Skeletal muscle cell (primary cell): ENCODE measurements at regions not wholly inside any gene's neighbourhood (a gene's known extent, or its start where the extent isn't known, plus 50 kb on each side); places are given as distances from the start of the nearest gene placed in this dataset.
"Not testable (repeated sequence)": the region's sequence is repeated elsewhere in the genome, so short reads cannot be mapped to it uniquely, and the experiment has no call there.

Source experiments
- DNase-seq: peaks from one replicate; pipeline ENCODE4 v3.0.0-alpha.2; 2010; ENCODE audit warnings: low read depth
- H3K4me3 ChIP-seq: 2 replicates; pipeline ENCODE4 v1.5.1; 2011; ENCODE audit warnings: low read depth, mild to moderate bottlenecking, control low read depth, low read length, moderate library complexity

DNA sequence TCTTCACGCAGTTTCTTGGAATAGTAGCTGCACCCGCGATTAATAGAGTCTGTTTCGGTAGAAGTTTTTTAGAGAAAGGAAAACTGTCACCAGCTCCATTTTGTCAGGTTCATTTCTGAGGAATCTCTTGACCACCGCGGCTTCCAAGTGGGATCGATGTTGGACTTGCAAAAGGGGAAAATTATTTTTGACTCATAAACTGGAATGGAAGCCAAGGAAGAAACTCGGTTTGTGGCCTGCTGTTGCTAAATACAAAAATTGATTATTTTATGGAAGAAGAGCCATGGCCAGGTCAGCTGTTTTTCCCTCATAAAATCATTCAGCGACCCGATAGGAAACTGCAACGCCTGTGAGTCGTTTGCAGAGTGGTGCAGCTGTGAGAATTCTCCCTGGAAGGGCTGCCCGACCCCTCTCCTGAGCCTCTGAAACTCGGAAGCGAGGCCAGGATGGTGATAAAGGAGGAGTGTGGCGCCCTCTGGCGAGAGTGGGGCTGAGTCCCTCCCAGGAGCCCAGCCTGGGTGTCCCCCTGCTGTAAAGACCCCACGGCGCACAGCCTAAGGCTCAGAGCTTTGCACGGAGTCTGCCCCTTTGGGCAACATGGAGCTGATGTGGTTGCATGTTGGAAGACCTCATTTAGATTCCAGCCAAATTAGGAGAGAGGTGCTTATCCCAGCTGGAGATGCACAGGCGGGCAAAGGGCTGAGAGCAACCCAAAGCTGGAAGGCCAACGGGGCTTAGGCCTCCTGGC lies 83.6 kb upstream of the SLC25A33 start:
- no peak for DNase-seq
- no peak overlapping the region for H3K4me3 ChIP-seq

DNA sequence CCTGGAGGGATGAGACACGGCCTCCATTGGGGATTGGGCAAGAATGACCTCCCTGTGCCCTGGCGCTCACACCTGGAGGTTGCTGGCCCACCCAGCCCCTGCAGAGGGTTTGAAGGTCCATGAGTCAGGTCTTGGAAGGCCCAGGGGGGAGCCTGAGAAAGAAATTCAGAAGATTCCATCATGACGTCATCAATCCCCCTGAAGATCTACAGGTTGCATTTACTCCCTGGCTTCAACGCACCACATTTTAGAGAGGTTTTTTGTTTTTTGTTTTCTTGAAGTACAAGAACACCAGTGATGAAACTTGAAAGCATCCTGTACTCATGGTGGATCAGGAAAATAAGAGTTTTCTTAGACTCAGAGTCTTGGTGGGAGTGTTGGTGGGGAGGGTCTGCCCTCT lies 82.4 kb upstream of the SLC25A33 start:
- no peak for DNase-seq
- no peak overlapping the region for H3K4me3 ChIP-seq

DNA sequence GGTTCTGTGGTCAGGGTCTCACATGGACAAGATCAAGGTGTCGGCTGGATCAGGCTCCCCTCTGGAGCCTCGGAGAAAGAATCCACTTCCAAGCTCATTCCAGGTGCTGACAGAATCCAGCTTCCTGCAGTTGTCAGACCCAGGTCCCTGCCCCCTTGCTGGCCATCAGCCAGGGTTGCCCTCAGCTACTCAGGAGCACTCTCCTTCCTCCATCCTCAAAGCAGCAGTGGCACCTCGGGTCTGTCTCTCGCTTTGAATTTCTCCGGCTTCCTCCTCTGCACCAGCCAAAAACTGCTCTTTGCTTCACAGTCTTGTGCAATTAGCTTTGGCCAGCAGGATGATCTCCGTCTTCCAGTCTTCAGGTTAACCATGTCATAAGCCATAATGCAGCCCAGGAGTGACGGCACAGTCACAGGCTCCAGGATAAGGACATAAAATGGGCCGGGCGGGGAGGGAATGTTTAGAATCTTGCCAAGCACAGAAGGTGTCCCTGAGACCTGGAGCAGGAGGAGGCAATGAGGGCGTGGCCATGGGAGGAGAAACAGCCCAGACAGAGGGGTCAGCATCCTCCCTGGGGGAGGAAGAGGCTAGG lies 79.4 kb upstream of the SLC25A33 start:
- DNase-seq: no peak
- H3K4me3 ChIP-seq: no peak overlapping the region

DNA sequence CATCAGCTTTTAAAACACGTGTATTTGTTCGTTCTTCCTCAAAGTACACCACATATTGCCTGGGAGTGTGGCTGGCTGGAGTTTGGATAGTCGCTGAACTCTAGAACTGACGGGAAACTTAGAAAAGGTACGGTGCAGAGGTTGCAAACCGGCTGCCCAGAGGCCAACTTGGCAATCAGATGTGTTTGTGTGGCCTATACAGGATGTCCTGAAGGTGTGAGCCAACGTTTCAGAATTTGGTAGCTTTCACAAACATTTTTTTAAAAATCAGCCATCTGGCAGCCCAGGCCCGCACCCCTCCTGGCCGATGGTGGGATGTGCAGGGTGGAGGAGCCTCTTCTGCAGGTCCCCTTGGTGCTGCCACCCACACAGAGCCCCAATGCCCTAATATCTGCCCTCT lies 73.6 kb upstream of the SLC25A33 start:
- H3K4me3 ChIP-seq: no peak overlapping the region
- no peak for DNase-seq

DNA sequence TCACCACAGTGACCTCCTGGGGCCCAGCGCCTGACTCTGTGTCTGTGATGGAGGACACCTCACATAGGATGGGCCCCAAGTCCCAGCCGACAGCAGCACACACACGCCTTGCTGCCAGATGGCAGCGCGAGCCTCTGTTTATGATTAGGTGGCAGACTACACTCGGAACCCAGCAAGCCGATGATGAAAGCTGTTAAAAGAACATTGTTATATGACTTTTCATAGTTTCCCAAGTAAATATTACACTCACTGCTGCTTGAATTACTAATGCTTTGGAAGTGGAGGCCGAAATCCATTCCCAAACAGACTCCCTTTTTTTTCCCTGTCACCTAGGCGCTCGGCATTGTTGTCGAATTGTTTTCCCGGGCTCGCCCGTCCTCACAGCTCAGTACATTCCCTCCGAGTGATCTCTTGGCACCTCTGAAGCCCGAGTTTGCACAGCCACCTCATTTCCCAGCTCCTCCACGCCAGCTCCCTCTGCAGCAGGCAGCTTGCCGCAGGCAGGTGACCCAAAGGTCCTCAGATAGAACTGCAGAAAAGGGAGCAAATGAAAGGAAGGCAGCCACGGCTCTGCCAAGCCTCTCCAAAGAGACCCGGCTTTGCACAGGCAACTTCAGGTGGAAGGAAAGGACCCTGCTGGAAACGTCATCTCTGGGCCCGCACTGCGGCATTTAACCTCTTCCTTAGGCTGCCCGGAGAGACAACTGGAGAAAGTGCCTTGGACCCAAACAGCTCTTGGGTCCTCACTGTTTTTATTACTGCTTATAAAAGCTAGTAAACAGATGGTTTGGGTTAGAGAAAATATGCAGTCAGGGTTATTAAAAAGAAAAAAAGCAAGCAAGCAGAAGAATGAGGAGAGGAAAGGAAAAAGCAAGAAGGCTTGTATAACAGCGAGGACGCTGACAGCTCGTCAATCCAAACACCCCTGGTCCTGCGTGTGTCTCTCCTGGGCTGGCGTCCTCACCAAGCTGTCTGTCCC lies 72.2 kb upstream of the SLC25A33 start:
- DNase-seq: no peak
- H3K4me3 ChIP-seq: no peak overlapping the region

DNA sequence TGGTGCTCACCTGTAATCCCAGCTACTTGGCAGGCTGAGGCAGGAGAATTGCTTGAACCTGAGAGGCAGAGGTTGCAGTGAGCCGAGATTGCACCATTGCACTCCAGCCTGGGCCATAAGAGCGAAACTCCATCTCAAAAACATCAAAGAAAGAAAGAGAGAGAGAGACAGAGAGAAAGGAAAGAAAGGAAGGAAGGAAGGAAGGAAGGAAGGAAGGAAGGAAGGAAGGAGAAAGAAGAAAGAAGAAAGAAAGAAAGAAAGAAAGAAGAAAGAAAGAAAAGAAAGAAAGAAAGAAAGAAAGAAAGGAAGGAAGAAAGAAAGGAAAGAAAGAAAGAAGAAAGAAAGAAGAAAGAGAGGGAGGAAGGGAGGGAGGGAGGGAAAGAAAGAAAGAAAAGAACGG lies 69.4 kb upstream of the SLC25A33 start:
- not testable (repeated sequence) for H3K4me3 ChIP-seq, DNase-seq

DNA sequence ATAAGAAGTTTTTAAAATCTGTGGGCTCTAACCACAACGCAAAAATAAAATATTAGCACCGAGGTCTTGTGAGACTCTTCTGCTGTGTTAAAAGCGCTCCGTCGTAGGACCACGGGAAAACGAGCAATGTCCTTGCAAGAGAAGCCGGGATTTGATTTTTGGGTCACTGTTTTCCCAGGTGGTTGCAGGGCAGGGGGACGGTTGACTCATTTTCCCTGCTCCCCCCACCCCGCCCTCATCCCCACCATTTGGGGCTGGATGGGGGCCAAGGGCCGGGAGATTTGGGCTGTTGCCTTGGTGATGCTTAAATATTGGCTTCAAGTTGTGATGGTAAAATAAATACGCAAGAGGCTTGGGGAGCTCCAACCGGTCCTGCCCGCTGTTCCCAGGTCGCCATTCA lies 67.6 kb upstream of the SLC25A33 start:
- H3K4me3 ChIP-seq: no peak overlapping the region
- no peak for DNase-seq

DNA sequence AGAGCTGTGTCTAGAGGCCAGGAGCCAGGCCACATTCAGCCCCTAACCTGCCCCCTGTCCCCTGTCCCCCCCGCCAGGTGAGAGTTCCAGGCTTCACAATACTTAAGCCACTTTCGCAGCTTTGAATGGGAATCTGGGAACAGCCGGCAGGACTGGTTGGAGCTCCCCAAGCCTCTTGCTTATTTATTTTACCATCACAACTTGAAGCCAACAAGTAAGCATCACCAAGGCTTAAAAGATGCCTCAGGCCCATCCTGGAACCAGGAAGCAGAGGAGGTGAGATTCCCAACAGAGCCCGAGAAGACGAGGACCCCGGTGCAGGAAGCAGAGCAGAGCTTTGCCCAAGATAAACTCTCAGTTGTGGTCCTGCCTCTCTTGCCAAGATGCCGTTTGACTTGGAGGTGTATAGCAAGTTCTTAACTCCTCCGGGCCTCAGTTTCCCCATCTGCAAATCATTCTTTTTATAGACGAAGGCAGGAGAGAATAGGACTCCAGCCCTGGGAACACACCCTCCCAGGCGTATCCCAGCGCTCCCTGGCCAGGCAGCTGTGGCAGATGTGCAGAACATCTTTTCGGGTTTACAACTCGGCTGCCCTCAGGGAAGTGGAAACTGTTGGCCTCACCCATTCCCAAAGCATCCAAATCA lies 66.8 kb upstream of the SLC25A33 start:
- H3K4me3 ChIP-seq: no peak overlapping the region
- DNase-seq: no peak

DNA sequence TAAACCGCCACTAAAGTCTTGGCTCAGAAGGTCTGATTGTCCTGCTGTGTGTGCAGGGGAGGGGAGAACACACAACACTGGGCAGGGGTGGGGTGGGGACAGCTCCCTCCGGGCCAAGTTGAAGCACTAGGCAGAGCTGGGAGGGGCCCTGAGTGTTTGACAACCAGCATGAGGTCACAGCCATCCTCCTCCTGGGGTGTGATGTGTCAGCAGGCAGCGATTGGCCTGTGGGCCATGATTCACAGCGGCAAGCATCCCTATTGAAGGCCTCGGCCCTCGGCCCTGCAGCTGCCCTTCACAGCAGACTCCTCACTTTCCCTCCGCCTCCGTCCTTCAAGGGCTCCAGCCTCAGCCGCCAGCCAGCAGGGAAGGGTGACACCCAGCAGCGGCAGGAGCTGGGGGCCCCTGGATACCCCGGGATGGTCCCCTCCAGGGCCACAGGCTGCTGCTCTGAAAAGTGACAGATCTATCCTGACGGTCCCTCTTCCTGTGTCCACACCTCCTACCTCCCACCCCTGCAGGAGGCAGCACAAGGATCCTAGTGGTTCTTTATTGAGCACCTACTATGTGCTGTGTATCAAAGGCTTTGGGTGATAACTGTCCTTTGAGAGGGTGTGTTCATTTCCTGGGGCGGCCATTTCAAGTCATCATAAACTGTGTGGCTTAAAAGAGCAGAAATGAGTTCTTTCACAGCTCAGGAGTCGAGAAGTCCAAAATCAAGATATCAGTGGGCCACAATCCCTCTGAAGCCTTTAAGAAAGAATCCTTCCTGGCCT lies 66.0 kb upstream of the SLC25A33 start:
- peak; percentile 81 for DNase-seq
- H3K4me3 ChIP-seq: no peak overlapping the region

DNA sequence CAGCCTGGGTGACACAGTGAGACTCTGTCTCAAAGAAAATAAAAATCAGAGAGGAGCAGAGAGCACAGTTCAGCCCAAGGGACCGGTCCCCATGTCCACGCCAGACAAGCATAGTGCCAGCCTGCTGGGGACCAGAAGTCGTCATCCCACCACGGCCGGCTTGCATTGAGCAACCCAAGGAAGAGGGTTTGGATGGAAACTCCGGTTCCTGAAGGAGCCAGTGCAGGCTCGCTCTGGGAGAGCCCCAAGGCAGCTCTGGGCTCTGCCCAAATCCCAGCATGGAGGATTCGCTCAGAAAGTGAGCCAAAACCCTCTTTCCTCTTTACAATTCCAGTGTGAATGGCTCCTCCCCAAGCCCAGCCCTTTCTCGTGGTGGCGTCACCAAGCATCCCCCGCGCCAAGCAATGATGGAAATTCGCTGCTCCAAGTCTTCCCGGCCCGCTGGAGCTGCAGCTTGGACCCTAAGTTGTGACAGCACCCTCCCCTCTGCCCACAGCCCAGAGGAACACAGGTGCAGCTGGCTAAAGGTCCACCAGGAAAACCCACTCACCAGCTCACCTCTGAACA lies 64.1 kb upstream of the SLC25A33 start:
- DNase-seq: no peak
- H3K4me3 ChIP-seq: no peak overlapping the region

DNA sequence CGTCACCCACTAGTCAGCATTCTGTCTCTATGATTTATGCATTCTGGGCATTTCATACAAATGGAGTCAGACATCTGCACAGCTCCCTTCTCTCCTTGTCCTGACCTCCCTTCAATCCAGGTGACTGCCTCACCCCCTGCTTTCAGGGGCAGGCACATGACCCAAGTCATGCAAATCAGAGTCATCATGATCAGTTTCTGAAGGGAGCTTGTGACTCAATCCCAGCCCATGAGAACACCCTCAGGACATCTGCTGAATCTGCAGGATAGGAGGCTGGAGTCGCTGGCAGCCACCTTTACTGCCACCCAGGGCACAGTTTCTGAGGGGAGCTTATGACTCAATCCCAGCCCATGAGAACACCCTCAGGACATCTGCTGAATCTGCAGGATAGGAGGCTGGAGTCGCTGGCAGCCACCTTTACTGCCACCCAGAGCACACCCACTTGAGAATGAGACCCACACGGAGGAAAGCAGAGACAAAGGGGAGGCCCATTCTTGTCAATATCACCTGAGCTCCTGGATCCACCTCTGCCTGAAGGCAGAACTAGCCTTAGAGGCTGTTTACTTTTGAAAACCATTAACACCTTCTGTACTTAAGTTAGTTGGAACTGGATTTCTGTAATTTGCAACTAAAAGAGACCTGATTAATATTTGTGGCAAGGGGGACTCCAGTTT lies 62.3 kb upstream of the SLC25A33 start:
- DNase-seq: no peak

DNA sequence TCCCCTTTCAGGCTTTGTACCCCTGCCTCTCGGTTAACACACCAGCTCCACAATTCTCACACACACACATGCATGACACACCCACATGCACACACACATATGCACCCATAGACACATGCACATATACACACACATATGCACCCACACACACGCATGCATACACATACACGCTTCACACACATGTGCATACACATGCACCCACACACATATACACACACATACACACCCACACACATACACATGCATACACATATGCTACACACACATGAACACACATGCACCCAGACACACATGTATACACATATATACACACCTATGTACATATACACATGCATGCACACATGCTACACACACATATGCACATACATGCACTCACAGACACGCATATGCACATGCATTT lies 61.7 kb upstream of the SLC25A33 start:
- DNase-seq: no peak
- H3K4me3 ChIP-seq: no peak overlapping the region

More for the DNA sequence above, 62.3 kb upstream of the SLC25A33 start:
- no peak overlapping the region for H3K4me3 ChIP-seq

DNA sequence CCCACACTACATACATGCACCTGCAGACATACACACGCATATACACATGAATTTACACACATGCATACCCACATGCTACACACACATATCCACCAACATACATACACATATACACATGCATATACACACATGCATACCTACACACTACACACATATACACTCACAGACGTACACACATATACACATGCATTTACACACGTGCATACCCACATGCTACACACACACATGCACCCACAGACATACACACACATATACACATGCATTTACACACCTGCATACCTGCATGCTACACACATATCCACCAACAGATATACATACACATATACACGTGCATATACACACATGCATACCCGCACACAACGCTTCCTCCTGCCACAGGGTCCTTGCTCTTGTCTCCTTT lies 61.2 kb upstream of the SLC25A33 start:
- DNase-seq: no peak
- no peak overlapping the region for H3K4me3 ChIP-seq

DNA sequence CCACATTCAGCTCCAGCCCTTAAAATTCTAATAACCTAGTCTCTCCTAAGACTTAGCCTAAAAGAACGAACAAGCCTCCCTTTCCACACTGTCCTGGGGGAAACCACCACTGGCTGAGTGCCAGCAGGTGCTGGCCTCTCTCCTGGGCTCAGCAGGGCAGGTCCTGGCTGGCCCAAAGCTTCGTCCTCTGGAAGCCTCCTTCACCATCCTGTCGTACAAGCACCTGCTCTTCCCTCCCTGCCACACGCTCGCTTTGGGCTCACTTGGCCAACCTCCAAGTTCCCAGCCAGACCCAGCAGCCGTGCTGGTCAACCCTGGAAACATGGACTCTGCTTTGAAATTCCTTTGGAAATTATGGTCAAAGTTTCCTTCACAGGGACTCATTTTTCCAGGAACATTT lies 58.2 kb upstream of the SLC25A33 start:
- no peak for DNase-seq
- no peak overlapping the region for H3K4me3 ChIP-seq

DNA sequence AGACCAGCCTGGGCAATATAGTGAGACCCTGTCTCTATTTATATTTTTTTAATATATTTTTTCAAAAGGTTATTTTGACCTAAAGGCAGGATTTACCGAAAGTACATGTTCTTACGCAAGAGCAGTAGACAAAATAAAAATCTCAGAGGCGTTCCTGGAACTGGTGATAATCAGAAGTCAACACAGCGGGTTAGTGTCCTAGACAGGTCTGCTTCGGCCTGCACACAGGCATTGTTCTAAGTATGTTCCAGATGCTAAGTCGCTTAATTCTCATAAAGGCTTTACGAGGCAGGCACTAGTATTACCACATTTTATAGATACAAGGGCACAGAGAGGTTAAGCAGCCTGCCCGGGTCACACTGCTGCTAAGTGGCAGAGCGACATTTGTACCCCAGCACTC lies 56.9 kb upstream of the SLC25A33 start:
- no peak overlapping the region for H3K4me3 ChIP-seq
- no peak for DNase-seq

DNA sequence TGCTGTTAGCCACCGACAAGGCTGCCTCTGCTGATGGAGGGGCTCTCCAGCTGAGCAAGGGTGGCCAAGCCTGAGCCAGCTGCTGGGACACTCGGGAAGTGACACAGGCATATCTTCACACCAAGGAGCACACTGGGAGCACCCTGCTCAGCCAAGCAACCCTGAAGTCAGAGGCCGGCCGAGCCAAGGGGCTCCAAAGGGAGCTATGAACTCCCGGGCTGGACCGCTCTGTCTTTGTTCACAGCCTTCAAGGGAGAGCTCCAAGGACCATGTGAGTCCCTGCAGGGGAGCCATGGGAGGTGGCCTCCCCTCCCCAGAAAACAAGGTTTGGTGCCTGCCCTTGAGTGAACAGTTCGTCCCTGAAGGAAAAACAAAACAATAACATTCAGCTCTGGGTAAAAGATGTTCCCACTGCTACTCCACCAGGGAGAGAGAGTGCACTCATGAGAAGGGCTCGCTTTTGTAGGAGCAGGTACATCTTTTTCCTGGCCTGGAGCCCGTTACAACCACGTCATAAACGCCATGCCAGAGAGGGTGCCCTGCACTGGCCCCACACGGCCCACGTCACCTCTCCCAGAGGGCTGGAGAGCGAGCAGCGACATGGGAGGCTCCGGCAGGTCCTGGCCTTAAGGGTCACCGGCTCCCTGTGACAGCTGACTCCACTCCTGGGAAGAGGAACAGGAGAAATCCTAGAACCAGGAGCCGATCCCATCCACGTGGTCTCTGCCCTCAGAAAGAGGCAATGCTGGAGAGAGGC lies 56.3 kb upstream of the SLC25A33 start:
- no peak for DNase-seq
- H3K4me3 ChIP-seq: no peak overlapping the region

DNA sequence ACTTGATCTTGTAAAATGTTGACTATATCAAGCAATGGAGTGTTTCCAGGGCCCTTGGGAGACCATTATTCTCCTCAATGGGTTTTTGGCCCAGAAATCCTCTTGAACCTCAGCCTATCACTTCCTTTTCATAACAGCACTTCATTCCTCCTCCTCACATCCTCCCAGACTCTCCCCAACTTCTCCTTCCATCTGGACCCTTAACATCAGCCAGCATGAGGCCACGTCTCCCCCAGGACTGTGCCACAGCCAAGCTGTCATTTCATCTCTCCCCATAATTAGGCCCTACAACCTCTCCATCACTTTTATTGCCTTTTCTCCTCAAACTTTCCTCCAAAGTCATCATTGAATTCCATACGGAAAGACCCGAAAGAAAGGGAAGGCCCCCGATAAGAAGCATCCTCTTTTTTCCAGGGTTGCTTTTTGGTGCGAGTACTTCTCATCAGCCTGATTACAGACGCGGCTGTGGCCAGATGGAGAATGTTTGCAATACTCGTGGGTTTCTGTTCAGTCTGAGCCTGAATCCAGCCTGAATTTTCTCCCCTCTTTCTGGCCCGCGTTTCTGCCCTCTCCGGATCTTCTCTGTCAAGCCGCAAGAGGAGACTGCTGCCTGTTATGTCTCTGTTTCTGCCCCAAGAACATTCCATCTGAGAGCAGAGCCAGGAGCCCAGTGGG lies 52.7 kb upstream of the SLC25A33 start:
- no peak for DNase-seq
- H3K4me3 ChIP-seq: no peak overlapping the region
